H4 (cell line): ENCODE measurements at regions not wholly inside any gene's neighbourhood (a gene's known extent, or its start where the extent isn't known, plus 50 kb on each side); places are given as distances from the start of the nearest gene placed in this dataset.
A peak's percentile ranks its signal among the peaks of the same experiment; 100 is the strongest.

Experiments used
- DNase-seq: peaks from one replicate; pipeline ENCODE4 v3.0.0-alpha.2; 2015; ENCODE audit warnings: low spot score

- DNase-seq: no peak
Observed at GRCh38 chr4:28947374-28947773, 1772.8 kb upstream of the PCDH7 start.

GRCh38 chr4:28948501-28948900 is 1771.7 kb upstream of the PCDH7 start:
- DNase-seq: no peak

DNA sequence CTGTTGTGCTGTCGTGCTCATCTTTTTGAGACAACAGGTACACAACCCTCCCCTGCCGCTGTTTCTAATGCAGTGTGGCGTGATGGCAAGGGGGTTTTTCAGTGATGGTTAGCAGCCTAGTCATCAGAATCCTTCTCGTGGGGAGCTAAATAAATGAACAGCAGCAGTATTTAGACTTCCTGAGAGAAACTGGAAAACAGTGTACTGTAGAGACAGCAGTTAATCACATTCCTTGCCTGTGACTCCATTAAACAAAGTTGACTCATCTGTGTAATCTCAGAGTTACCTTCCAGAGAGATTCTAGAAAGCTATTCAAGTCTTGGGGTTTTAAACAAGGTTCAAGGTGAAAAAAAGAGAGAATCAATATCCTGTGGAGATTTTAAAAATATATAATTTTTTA is 1753.2 kb upstream of the PCDH7 start:
- peak; percentile 28 for DNase-seq

GRCh38 chr4:28973587-28974350 is 1746.4 kb upstream of the PCDH7 start:
- no peak for DNase-seq

DNA sequence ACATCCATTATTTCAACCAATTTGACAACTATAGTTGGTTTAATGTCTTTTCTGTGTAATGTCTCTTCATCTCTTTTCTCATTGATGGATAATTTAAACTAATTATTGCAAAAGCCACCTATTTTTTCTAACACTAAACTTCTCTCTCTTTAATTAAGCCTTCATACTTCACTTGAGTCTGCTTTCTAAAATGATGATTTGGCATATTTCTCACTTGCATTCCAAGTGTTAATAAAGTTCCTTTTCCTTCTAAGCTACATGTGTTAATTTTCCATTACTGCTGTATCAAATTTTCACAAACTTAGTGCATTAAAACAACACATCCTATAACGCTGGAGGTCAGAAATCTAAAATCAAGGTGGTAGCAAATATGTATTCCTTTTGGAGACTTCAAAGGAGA is 1743.8 kb upstream of the PCDH7 start:
- no peak for DNase-seq

GRCh38 chr4:29002151-29002550 is 1718.0 kb upstream of the PCDH7 start:
- no peak for DNase-seq

- no peak for DNase-seq
Observed at GRCh38 chr4:29005838-29006237, 1714.3 kb upstream of the PCDH7 start.

GRCh38 chr4:29009908-29010307 is 1710.3 kb upstream of the PCDH7 start:
- DNase-seq: no peak

DNA sequence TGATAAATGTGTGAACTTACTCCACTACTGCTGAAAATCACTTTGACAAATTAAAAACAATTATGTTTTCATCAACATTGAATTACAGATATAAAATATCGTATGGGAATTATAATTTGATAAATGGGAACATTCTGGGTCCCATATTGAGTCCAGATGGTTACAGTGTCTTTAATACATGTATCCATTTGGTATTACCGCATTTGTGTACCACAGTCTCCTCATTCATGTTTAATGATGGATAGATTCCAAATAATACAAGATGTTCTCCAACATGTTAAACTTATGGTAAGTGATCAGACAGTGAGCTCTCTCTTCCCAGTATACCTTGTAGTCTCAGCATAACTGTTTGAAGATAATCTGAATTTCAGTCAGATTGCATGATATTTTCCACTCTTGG is 1706.8 kb upstream of the PCDH7 start:
- DNase-seq: no peak

DNA sequence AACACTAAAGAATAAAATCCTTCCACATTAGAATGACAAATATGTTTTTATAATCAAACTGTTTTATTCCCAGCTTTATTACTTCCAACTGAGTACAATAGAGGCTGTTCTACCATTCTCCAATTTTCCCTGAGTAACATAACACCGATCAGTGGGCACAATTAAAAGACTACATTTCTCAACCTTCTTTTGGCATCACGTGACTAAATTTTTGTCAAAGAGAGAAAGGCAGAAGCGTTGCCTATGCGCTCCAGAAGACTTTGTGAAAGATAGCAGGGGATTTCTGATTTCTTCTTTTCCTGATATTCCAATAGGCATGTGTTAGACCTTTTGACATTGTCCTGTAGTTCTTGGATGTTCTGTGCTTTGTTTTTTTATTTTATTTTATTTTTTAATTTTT is 1705.6 kb upstream of the PCDH7 start:
- DNase-seq: no peak

- no peak for DNase-seq
Observed at GRCh38 chr4:29033703-29034102, 1686.5 kb upstream of the PCDH7 start.

DNA sequence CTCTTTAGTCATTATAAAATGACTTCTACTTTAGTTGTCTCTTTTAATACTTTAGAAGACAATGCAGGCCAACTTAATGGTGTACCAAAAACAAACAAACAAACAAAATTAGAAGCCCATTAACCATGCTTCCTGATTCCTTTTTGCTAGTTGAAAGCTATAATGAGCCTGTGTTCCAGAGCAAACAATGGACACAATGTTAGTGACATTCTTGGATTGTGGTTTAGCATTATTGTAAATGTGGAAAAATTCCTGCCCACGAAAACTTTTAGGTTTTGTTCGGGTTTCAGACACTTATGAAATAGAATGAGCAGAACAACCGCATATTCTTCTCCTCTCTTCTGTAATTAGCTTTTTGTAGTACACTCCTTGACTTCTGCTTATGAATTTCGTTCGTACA is 1682.7 kb upstream of the PCDH7 start:
- DNase-seq: no peak

DNA sequence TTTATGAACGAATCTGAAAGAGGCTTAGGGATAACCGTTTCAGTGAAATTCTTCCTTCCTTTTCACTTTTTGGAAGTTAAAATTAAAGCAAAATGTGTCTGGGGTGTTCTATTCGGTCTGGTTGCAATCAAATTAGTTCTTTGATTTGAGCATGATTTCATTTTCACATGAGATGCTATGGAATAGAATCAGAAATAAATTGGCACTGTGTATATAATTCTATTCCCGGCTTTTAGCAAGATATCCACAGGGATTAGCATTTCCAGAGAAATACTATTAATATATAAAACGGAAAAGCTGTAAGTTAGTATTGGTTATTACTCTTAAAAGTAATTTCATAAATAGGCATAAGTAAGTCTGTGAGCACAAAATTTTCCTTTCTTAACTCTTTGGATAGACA is 1676.8 kb upstream of the PCDH7 start:
- DNase-seq: no peak

- DNase-seq: no peak
Observed at GRCh38 chr4:29046186-29046585, 1674.0 kb upstream of the PCDH7 start.

DNA sequence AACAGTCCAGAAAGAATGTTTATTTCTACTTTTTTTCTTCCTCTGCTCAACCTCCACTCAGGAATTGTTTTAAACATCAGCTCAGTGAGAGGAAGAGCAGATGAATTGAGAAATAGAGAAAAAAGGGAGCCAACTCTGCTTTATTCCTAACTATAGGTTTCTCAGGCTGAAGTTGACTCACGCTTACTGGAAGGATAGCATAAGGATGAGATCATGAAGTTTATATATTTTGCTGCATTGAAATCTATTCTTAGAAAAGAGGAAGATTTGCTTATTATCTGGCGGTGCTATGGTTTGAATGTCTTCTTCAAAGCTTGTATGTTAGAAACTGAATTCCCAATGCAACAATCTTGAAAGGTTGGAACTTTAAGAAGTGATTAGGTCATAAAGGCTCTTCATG is 1673.4 kb upstream of the PCDH7 start:
- DNase-seq: no peak

DNA sequence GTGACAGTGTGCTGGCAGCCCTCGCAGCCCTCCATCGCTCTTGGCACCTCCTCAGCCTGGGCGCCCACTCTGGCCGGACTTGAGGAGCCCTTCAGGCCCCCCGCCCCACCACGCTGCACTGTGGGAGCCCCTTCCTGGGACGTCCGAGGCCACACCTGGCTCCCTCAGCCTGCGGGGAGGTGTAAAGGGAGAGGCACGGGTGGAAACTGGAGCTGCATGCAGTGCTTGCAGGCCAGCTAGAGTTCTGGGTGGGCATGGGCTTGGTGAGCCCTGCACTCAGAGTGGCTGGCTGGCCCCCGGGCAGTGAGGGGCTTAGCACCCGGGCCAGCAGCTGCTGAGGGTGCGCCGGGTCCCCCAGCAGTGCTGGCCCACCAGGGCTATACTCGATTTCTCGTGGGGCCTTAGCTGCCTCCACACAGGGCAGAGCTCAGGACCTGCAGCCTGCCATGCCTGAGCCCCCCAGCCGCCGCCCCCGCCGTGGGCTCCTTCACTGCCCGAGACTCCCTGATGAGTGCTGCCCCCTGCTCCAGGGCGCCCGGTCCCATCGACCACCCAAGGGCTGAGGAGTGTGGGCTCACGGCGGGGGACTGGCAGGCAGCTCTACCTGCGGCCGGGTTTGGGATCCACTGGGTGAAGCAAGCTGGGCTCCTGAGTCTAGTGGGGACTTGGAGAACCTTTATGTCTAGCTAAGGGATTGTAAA is 1672.7 kb upstream of the PCDH7 start:
- no peak for DNase-seq

DNA sequence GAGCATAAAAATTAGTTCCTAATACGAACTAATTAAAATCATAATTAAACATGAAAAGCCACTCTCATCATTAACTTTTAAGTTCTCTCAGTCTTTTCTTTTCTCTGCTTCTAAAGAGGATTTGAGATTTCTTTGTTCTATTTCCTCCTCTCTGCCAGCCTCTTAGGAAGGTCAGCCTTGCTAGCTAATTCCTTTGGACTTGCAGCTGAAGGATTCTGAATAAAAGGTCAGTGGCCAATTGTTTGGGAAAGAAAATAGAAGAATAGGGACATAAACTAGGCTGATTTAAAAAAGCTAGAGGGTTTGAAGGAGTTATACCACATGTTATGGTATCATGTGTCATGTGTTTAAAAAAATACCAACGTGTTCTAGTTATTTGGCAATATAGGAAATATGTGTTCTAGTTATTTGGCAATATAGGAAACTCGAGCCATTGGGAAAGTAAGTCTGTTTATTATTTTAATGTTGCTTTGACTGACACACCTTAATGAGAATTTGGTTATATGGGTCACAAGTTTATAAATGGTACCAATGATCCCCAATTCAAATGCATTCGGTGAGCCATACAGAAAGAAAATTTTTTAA is 1668.7 kb upstream of the PCDH7 start:
- no peak for DNase-seq

GRCh38 chr4:29052266-29052665 is 1667.9 kb upstream of the PCDH7 start:
- DNase-seq: no peak

DNA sequence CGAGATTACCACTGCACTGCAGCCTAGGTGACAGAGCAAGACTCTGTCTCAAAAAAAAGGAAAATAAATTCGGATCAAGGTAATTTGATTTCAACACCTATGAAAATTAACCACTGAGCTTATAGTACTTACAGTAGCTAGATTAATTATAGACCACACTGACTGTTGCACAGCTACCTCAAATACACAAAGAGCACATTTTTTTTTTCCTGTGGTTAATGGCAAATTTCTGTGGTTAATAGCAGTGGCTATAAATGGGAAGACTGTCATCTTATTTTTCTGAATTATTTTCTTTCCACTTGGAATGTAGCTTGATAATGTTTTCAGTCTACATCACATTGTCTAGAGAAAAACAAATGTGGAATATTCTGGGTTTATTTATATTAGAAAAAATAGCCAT is 1661.6 kb upstream of the PCDH7 start:
- no peak for DNase-seq

- no peak for DNase-seq
Observed at GRCh38 chr4:29066861-29067260, 1653.3 kb upstream of the PCDH7 start.

DNA sequence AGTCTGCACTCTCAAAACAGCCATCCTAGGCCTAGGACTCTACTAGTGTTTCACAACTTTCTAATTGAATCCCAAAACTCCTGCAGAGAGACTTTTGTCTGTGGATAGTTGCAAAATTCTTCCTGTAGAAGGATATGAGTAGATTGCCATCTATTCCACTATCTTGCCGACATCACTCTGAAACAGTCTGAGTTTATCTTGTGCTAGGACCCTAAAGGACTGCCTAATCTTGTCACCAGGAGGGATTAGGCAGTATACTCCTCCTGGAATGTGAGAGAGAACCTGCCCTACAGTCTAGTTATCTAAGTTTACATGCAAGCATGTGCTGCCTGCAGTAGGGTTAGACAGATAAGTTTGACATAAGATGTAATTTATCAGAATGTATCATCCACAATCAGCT is 1646.6 kb upstream of the PCDH7 start:
- no peak for DNase-seq

DNA sequence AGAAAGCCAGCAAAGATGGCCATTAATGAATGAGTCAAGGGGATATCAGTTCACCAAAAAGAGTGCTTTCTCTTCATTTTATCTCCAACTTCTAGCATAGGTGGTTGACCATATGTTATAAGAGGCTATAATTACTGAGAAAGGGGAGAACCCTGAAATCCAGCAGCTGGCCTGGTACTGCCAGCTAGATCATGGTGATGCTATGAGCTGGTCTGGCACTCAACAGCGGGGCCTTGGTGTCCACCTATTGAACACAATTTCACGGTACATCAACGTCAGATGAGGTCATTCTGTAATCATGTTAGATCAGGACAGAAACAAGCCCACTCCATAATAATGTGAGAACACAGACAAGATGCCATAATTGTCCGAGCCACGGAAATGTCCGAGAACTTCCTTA is 1644.8 kb upstream of the PCDH7 start:
- no peak for DNase-seq

GRCh38 chr4:29079260-29079659 is 1640.9 kb upstream of the PCDH7 start:
- peak; percentile 9 for DNase-seq
